Subcutaneous abdominal adipose tissue (tissue), 5 donors: ENCODE measurements at regions not wholly inside any gene's neighbourhood (a gene's known extent, or its start where the extent isn't known, plus 50 kb on each side); places are given as distances from the start of the nearest gene placed in this dataset.
"Not testable (repeated sequence)": the region's sequence is repeated elsewhere in the genome, so short reads cannot be mapped to it uniquely, and the experiment has no call there.

ENCODE experiments used
- H3K27ac ChIP-seq: one replicate; pipeline ENCODE4 v1.7.0; 2013; ENCODE audit warnings: low read depth, mild to moderate bottlenecking, inconsistent platforms, low read length, moderate library complexity
- H3K27me3 ChIP-seq, 5 donors: one replicate each; pipeline ENCODE4 v1.7.0; 2013; ENCODE audit warnings: low read length in 5 of 5, inconsistent platforms in 1 of 5; ENCODE audit not compliant: control insufficient read depth in 5 of 5, insufficient read depth in 4 of 5
- H3K36me3 ChIP-seq, 5 donors: one replicate each; pipeline ENCODE4 v1.7.0; 2013; ENCODE audit warnings: low read length in 5 of 5; ENCODE audit not compliant: control insufficient read depth in 5 of 5, insufficient read depth in 5 of 5
- H3K4me1 ChIP-seq, 5 donors: one replicate each; pipeline ENCODE4 v1.7.0; 2013; ENCODE audit warnings: low read length in 5 of 5, mild to moderate bottlenecking in 3 of 5, moderate library complexity in 1 of 5; ENCODE audit not compliant: control insufficient read depth in 5 of 5, insufficient read depth in 5 of 5
- H3K4me3 ChIP-seq, 5 donors: one replicate each; pipeline ENCODE4 v1.7.0; 2013; ENCODE audit warnings: low read length in 5 of 5, low read depth in 1 of 5
- H3K9ac ChIP-seq, 5 donors: one replicate each; pipeline ENCODE4 v1.7.0; 2013; ENCODE audit warnings: low read length in 5 of 5, mild to moderate bottlenecking in 4 of 5, moderate library complexity in 3 of 5
- H3K9me3 ChIP-seq, 5 donors: one replicate each; pipeline ENCODE4 v1.7.0; 2013; ENCODE audit warnings: low read length in 5 of 5; ENCODE audit not compliant: control insufficient read depth in 5 of 5
- donor health status: healthy.
- donor health status: healthy.
- donor health status: healthy.
- donor health status: healthy.
- donor health status: healthy.

DNA sequence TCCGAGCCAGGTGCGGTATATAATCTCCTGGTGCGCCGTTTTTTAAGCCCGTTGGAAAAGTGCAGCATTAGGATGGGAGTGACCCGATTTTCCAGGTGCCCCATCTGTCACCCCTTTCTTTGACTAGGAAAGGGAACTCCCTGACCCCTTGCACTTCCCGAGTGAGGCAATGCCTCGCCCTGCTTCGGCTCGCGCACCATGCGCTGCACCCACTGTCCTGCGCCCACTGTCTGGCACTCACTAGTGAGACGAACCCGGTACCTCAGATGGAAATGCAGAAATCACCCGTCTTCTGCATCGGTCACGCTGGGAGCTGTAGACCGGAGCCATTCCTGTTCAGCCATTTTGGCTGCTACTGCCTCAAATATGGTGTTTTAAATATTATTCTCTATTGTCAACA is 198.0 kb downstream of the MEIS1 start:
- H3K27me3 ChIP-seq, H3K27ac ChIP-seq, H3K9me3 ChIP-seq, H3K9ac ChIP-seq, H3K4me3 ChIP-seq, H3K36me3 ChIP-seq, H3K4me1 ChIP-seq: not testable (repeated sequence)

DNA sequence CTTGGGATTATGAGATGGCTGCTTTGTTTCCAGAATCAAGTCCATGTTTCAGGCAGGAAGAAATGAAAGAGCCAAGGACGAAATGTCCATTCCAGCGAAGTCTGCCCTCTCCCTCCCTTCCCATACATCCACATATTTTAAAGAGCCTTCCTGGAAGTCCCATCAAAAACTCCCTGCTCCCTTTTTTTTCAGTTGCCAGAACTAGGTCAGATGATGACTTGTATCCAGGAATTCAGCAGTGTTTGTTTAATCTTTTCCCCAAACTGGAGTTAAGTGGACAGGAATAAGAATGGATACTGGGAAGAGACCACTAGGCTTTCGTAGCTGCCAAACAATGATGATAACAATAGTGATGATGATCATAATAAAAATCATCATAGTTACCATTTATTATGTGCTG is 198.7 kb downstream of the MEIS1 start:
- Histone ChIP-seq H3K9me3 (no peaks in the 10 kb centered on the region), H3K27ac (no peak overlapping the region), H3K4me1 (no peaks in the 10 kb centered on the region), H3K9ac (no peak overlapping the region), H3K36me3 (no peaks in the 10 kb centered on the region), H3K27me3 (no peaks in the 10 kb centered on the region), H3K4me3 (no peak overlapping the region)

DNA sequence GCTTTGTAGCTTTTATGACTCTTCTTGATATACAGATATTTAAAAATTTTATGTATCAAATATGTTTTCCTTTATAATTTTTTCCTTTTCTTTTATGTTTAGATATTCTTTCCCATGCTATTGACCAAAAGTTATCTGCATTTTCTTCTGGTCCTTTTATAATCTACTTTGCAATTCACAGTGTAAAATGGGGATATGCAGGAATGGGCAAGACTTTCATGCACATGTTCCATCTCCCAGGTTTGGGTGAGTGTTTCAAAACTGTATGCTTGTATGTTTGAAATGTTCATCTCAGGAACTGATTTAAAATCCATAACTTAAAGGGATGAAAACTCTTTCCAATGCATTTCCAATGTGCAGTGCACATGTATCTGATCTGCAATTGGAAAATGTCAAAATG is 199.9 kb downstream of the MEIS1 start:
- H3K27ac ChIP-seq: no peak overlapping the region
- H3K27me3 ChIP-seq: no peaks in the 10 kb centered on the region
- no peak overlapping the region for H3K4me3 ChIP-seq
- H3K4me1 ChIP-seq: no peaks in the 10 kb centered on the region
- H3K36me3 ChIP-seq: no peaks in the 10 kb centered on the region
- no peak overlapping the region for H3K9ac ChIP-seq
- H3K9me3 ChIP-seq: no peaks in the 10 kb centered on the region

DNA sequence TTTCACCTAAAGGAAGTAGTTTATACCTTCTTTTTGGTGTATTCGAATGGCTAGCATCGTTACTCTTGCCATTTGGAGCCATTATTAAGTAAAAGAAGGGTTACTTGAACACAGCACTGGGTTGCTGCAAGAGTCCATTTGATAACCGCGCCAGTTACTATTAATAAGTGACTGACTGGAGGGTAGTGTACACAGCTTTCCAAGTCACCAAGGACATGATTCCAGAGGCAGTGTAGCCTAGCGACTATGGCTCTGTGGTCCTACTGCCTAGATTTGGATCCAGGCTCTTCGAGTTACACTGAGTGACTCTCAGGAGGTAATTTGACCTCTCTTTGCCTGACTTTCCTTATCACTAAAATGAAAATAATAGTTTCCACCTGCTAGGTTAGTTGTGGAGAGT is 206.8 kb downstream of the MEIS1 start:
- no peak overlapping the region for H3K4me3 ChIP-seq
- H3K27me3 ChIP-seq: no peaks in the 10 kb centered on the region
- no peaks in the 10 kb centered on the region for H3K4me1 ChIP-seq

DNA sequence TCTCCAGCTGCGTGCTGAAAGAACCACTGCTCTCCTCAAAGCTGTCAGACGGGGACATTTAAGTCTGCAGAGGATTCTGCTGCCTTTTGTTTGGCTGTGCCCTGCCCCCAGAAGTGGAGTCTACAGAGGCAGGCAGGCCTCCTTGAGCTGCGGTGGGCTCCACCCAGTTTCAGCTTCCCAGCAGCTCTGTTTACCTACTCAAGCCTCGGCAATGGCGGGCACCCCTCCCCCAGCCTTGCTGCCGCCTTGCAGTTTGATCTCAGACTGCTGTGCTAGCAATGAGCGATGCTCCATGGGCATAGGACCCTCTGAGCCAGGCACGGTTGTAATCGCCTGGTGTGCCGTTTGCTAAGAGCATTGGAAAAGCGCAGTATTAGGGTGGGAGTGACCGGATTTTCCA is 213.2 kb downstream of the MEIS1 start:
- H3K36me3 ChIP-seq, H3K27me3 ChIP-seq, H3K4me3 ChIP-seq, H3K27ac ChIP-seq, H3K4me1 ChIP-seq, H3K9ac ChIP-seq, H3K9me3 ChIP-seq: not testable (repeated sequence)

More for the DNA sequence above, 206.8 kb downstream of the MEIS1 start:
- H3K9me3 ChIP-seq: peaks cover 0 to 3% (median 0%) of the 10 kb centered on the region in 5 donors
- H3K9ac ChIP-seq: no peak overlapping the region
- no peak overlapping the region for H3K27ac ChIP-seq
- no peaks in the 10 kb centered on the region for H3K36me3 ChIP-seq

DNA sequence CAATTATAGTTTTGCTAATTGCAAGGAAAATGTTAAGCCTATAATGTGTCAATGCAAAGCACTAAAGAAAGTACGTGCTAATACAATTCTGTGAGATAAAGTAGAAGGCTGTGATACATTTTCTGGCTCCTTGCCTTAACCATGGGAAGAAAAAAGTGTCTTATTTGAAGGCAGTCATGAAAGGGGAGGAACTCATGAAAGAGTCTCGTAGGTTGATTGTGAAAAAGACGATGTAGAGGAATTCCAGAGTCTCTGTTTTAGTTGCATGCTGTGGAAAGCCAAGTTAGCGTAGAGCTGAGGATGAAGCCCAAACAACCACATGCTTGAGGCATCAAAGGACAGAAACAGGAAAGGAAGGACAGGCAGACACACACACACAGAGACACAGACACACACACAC is 214.1 kb downstream of the MEIS1 start:
- Histone ChIP-seq H3K9me3 (no peaks in the 10 kb centered on the region), H3K27me3 (peaks cover 0 to 2% (median 0%) of the 10 kb centered on the region in 5 donors), H3K9ac (no peak overlapping the region), H3K36me3 (no peaks in the 10 kb centered on the region), H3K4me1 (no peaks in the 10 kb centered on the region), H3K4me3 (no peak overlapping the region), H3K27ac (no peak overlapping the region)

DNA sequence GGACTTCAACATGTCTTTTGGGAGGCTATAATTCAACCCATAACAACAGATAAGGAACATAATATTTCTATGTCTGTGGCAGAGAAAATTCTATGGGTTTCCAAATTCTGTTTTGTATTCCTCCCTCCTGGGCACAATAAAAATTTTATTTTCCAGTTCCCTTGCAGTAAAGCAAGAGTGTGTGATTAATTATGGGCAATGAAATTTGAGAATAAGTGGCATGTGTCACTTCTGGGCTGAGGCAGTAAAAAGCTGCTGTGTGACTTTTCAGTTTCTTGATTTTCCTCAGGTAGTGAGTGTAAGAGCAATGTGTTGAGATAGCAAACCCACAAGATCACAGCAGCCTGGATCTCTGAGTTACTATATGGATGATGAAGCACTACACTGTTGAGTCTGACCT is 216.4 kb downstream of the MEIS1 start:
- Histone ChIP-seq H3K36me3 (no peaks in the 10 kb centered on the region), H3K27me3 (peaks cover 0 to 2% (median 0%) of the 10 kb centered on the region in 5 donors), H3K4me1 (no peaks in the 10 kb centered on the region), H3K4me3 (no peak overlapping the region), H3K9ac (no peak overlapping the region), H3K27ac (no peak overlapping the region), H3K9me3 (no peaks in the 10 kb centered on the region)

DNA sequence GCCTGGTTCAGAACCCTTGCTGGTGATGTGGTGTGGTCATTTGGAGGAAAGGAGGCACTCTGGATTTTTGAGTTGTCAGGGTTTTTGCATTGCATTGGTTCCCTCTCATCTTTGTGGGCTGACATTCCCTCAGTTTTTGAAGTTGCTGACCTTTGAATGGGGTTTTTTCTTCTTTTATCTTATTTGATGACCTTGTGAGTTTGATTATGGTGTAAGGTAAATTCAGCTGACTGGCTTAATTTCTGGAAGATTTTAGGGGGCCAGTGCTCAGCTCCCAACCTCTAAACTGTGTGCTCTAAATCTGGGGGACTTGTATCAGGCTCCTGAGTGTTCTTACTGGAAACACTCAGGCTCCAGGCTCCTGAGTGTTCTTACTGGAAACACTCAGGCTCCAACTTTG is 225.9 kb downstream of the MEIS1 start:
- no peak overlapping the region for H3K4me3 ChIP-seq
- no peak overlapping the region for H3K9ac ChIP-seq
- no peaks in the 10 kb centered on the region for H3K4me1 ChIP-seq
- no peaks in the 10 kb centered on the region for H3K36me3 ChIP-seq
- peaks cover 0 to 10% (median 3%) of the 10 kb centered on the region in 5 donors for H3K9me3 ChIP-seq
- H3K27me3 ChIP-seq: peaks cover 0 to 5% (median 0%) of the 10 kb centered on the region in 5 donors
- no peak overlapping the region for H3K27ac ChIP-seq

DNA sequence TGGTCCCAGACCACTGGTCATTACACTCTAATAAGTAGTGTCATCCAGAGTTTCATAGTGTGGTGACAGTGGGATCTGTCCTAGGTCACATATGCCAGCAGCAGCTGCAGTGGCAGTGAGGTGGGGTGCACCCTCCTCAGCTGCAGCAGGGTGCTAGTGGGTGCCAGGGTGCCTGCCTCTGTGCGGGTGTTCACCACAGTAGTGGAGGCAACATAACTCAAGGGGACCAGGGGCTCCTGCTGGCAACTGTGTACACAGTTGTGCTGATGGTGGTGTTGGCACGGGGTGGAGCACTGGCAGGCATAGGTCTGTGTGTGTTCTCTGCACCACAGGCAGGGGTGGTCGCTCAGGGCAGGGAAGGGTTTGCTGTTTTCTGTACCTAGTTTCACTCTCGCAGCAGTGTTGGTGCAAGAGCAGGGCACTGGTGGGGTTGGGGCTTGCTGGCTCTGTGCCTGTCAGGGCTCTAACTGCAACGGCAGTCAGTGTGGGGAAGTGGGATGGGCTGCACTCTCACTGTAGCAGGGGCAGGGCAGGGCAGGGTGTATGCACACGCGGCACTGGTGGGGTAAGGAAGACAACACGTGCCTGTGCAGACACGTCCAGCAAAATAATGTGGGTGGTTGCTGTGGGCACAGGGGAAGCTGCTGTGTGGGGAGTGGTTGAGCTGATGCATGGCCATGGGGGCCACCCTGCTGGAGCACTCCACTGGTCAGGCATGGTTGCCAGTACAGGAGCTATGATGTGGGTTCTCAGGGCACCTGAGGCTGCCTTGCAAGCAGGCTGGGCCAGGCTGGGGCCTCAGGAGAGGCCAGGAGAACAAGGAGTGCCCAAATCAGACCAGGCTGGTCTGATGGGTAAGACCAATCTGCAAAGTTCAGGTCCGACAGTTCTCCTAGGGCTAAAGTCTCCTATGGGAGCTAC is 226.6 kb downstream of the MEIS1 start:
- Histone ChIP-seq H3K9ac (no peak overlapping the region), H3K27ac (no peak overlapping the region), H3K4me3 (no peak overlapping the region), H3K9me3 (peaks cover 0 to 10% (median 3%) of the 10 kb centered on the region in 5 donors), H3K36me3 (no peaks in the 10 kb centered on the region), H3K4me1 (no peaks in the 10 kb centered on the region), H3K27me3 (peaks cover 0 to 5% (median 0%) of the 10 kb centered on the region in 5 donors)

DNA sequence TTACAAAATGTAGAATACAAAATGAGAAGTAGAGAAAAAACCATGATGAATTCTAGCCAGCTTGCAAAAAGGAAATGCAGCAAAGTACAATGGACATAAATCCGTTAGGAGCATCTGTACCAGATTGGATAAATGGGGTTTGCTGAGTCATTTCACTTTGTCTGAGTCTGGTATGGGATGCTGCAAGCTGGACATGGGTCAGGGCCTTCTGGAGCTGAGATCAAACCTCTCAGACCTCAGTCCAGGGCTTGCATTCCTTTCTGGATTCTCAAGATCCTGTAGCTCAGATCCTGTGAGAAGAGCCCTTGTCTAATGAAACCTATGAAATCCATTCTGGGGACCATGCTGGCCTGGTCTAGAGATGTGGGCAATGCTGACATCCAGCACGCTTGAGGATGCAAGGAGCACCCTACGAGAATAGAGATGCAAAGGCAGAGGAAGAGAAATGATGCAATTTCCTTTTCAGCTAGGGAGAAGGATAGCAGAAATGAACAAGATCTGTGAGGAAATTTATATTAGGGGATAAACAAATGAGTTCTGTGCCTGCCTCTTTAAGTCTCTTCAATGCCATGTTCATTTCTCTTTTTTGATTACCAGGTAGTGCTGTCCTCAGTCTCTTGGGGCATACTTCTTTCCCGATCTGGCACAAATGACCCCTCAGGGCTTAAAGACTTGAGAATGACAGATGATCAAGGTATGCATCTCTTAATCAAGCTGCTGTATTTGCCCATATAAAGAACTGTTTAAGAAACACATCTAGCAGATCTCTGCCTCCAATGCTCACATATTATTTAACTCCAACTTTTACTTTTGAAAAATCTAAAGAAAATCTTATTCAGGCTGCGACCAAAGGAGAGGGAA is 230.4 kb downstream of the MEIS1 start:
- Histone ChIP-seq H3K4me1 (no peaks in the 10 kb centered on the region), H3K27me3 (peaks cover 0 to 5% (median 0%) of the 10 kb centered on the region in 5 donors)

More for the DNA sequence above, 230.4 kb downstream of the MEIS1 start:
- no peak overlapping the region for H3K9ac ChIP-seq
- H3K27ac ChIP-seq: no peak overlapping the region
- no peaks in the 10 kb centered on the region for H3K36me3 ChIP-seq
- H3K9me3 ChIP-seq: no peaks in the 10 kb centered on the region
- no peak overlapping the region for H3K4me3 ChIP-seq
